Smooth muscle cell (in vitro differentiated cells): ENCODE measurements at regions not wholly inside any gene's neighbourhood (a gene's known extent, or its start where the extent isn't known, plus 50 kb on each side); places are given as distances from the start of the nearest gene placed in this dataset.

Source experiments
- DNase-seq: peaks from one replicate; lab custom pipeline; 2025; ENCODE audit not compliant: unreplicated experiment; lab: John Stamatoyannopoulos, UW
- H2AFZ ChIP-seq: fragments of 200-600 bp; sonication (generic); 2 replicates; pipeline ENCODE4 v1.6.0; 2016; ENCODE audit warnings: antibody characterized with exemption, low read depth, mild to moderate bottlenecking
- H3F3A ChIP-seq: fragments of 200-600 bp; sonication (generic); 2 replicates; pipeline ENCODE4 v1.6.0; 2017; ENCODE audit warnings: antibody characterized with exemption, low read depth
- H3K27ac ChIP-seq: fragments of 200-600 bp; sonication (generic); 2 replicates; pipeline ENCODE4 v1.5.1; 2016; ENCODE audit warnings: low read depth, mild to moderate bottlenecking
- H3K27me3 ChIP-seq: fragments of 200-600 bp; sonication (generic); 2 replicates; pipeline ENCODE4 v1.6.1; 2016; ENCODE audit warnings: low read depth, mild to moderate bottlenecking
- H3K36me3 ChIP-seq: fragments of 200-600 bp; sonication (generic); 2 replicates; pipeline ENCODE4 v1.5.1; 2016; ENCODE audit warnings: low read depth
- H3K4me1 ChIP-seq: fragments of 200-600 bp; sonication (generic); 2 replicates; pipeline ENCODE4 v1.5.1; 2016; ENCODE audit warnings: low read depth
- H3K4me2 ChIP-seq: fragments of 200-600 bp; sonication (generic); 2 replicates; pipeline ENCODE4 v1.6.0; 2016; ENCODE audit warnings: mild to moderate bottlenecking
- H3K4me3 ChIP-seq: fragments of 200-600 bp; sonication (generic); 2 replicates; pipeline ENCODE4 v1.5.1; 2016; ENCODE audit warnings: mild to moderate bottlenecking
- H3K79me2 ChIP-seq: fragments of 200-600 bp; sonication (generic); 2 replicates; pipeline ENCODE4 v1.6.0; 2016; ENCODE audit warnings: low read depth, mild to moderate bottlenecking
- H3K9ac ChIP-seq: fragments of 200-600 bp; sonication (generic); 2 replicates; pipeline ENCODE4 v1.6.0; 2016; ENCODE audit warnings: low read depth
- H3K9me3 ChIP-seq: fragments of 200-600 bp; sonication (generic); replicated peaks from 2 replicates; pipeline ENCODE4 v1.5.1; 2016; ENCODE audit warnings: low read depth
- H4K20me1 ChIP-seq: fragments of 200-600 bp; sonication (generic); 2 replicates; pipeline ENCODE4 v1.6.0; 2016; ENCODE audit warnings: low read depth
- CTCF ChIP-seq: fragments of 200-600 bp; sonication (generic); IDR thresholded peaks from 2 replicates; pipeline ENCODE4 v1.5.1; 2017; ENCODE audit warnings: borderline replicate concordance, mild to moderate bottlenecking, antibody characterized with exemption; ENCODE audit not compliant: insufficient read depth, poor library complexity, severe bottlenecking
- WGBS: methylation state at CpG from one replicate; pipeline ENCODE4 v1.1.7; 2016; ENCODE audit warnings: low lambda C conversion rate; 5-methylcytosine and 5-hydroxymethylcytosine counted together

- Histone ChIP-seq H3K27ac (no peak overlapping the region), H3K4me2 (no peak overlapping the region), H3K9me3 (no peaks in the 10 kb centered on the region), H3K27me3 (no peaks in the 10 kb centered on the region), H3K9ac (no peak overlapping the region), H3K36me3 (no peaks in the 10 kb centered on the region), H4K20me1 (no peaks in the 10 kb centered on the region), H2AFZ (no peak overlapping the region), H3K4me3 (no peak overlapping the region), H3K4me1 (no peaks in the 10 kb centered on the region), H3K79me2 (no peaks in the 10 kb centered on the region), H3F3A (no peaks in the 10 kb centered on the region)
- WGBS = 92% methylated on average over 1 of the region's 1 CpG
- no peak for DNase-seq
- no peak for TF ChIP-seq CTCF
Observed at GRCh38 chr15:83352119-83352518, 67.7 kb upstream of the BNC1 start.

- Histone ChIP-seq H3K27me3 (no peaks in the 10 kb centered on the region), H3K4me3 (no peak overlapping the region), H2AFZ (peak overlapping the region; percentile 59), H3K4me1 (no peaks in the 10 kb centered on the region), H3K79me2 (no peaks in the 10 kb centered on the region), H3K9me3 (no peaks in the 10 kb centered on the region), H3F3A (no peaks in the 10 kb centered on the region), H3K36me3 (no peaks in the 10 kb centered on the region), H3K27ac (no peak overlapping the region), H4K20me1 (no peaks in the 10 kb centered on the region), H3K9ac (no peak overlapping the region), H3K4me2 (no peak overlapping the region)
- TF ChIP-seq CTCF = no peak
- WGBS = 58% methylated on average over 13 of the region's 13 CpGs
- no peak for DNase-seq
Observed at GRCh38 chr15:83356501-83357399, 72.3 kb upstream of the BNC1 start.

- no peaks in the 10 kb centered on the region for H3K79me2 ChIP-seq
- H3K27ac ChIP-seq = no peak overlapping the region
- H3K4me3 ChIP-seq = no peak overlapping the region
- no peaks in the 10 kb centered on the region for H4K20me1 ChIP-seq
- H3K27me3 ChIP-seq = no peaks in the 10 kb centered on the region
- H3K9ac ChIP-seq = no peak overlapping the region
- TF ChIP-seq CTCF = no peak
- H3K9me3 ChIP-seq = no peaks in the 10 kb centered on the region
- H3F3A ChIP-seq = no peaks in the 10 kb centered on the region
- no peaks in the 10 kb centered on the region for H3K4me1 ChIP-seq
- no peak overlapping the region for H2AFZ ChIP-seq
- no peak for DNase-seq
- 96% methylated on average over 13 of the region's 13 CpGs for WGBS
- no peaks in the 10 kb centered on the region for H3K36me3 ChIP-seq
- no peak overlapping the region for H3K4me2 ChIP-seq
Observed at GRCh38 chr15:83358972-83359564, 74.6 kb upstream of the BNC1 start.
